NCI-H82 treated with DMSO at 0.1 percent for 48 hours (cell line): ENCODE measurements at regions not wholly inside any gene's neighbourhood (a gene's known extent, or its start where the extent isn't known, plus 50 kb on each side); places are given as distances from the start of the nearest gene placed in this dataset.
"Not testable (repeated sequence)": the region's sequence is repeated elsewhere in the genome, so short reads cannot be mapped to it uniquely, and the experiment has no call there.

Source experiments
- DNase-seq: peaks from one replicate; lab custom pipeline; 2025; ENCODE audit not compliant: unreplicated experiment; lab: John Stamatoyannopoulos, UW

DNA sequence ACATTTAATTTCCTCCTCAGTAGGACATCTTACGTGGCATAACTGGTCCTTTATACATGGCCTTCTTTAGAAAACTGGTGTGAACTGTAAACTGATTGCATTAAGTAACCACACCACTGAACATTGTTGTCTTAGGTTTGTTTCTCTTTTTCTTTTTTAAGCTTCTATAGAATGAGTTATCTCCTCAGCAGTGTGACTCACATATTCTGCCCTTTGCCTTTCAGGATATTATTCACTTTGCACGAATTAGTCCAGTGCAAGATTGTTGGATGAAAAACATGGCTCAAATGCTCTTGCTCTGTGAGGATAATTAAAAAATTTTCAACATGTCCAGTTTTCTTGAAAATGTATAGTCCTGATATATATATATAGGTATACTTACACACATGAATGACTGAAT, 147.6 kb downstream of the KBTBD8 start:
- DNase-seq = no peak

GRCh38 chr3:67154429-67154828, 156.3 kb downstream of the KBTBD8 start:
- no peak for DNase-seq

GRCh38 chr3:67167481-67167880, 169.4 kb downstream of the KBTBD8 start:
- peak; percentile 0 for DNase-seq

DNA sequence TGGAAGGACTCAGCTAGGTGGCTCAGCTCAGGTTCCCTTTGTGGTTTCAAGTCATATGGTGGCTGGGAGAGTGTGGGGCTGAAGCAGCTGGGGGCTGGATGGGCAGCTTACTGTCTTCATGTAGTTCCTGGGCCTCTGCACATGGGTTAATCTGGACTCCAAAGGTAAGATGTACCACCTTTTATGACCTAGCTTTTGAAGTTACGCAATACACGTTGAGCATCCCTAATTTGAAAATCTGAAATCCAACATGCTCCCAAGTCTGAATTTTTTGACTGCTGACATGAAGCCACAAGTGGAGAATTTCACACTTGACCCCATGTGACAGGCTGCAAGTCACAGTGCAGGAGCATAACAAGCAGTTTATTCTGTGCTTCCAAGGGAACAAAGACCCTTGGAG, 173.7 kb downstream of the KBTBD8 start:
- DNase-seq = no peak

GRCh38 chr3:67173130-67173529, 175.0 kb downstream of the KBTBD8 start:
- DNase-seq = not testable (repeated sequence)

GRCh38 chr3:67176396-67176795, 178.3 kb downstream of the KBTBD8 start:
- DNase-seq = no peak

DNA sequence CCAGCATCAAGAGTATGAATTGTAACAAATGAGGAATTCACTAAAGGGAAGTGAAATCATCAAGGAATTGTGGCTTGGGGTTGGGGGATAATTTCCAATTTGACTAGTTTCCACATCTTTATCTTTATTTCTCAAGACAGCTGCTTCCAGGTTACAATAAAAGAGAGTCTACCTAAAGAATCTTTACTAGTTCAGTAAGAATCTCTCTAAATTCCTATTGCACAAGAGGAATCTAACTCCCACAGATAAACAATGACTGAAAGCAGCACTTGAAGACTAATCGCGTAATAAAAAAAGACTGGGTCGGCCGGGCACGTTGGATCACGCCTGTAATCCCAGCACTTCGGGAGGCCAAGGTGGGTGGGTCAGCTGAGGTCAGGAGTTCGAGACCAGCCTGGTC, 194.4 kb downstream of the KBTBD8 start:
- no peak for DNase-seq

DNA sequence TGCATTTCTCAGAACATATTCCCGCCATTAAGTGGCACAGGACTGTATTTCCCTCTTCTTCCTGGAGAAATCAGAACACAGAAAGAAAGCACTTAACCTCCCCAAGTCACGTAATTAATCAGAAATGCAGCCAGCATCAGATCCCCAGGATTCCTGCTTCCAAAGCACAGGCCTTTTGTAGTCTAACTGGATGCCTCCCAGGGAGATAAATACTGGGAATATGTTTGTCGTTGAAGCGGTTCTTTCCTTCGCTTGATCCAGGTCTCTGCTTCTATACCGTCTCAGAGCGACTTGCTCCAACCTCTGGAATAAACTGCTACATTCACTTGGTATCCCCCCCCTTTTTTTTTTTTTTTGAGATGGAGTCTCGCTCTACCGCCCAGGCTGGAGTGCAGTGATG, 198.6 kb downstream of the KBTBD8 start:
- DNase-seq = no peak

DNA sequence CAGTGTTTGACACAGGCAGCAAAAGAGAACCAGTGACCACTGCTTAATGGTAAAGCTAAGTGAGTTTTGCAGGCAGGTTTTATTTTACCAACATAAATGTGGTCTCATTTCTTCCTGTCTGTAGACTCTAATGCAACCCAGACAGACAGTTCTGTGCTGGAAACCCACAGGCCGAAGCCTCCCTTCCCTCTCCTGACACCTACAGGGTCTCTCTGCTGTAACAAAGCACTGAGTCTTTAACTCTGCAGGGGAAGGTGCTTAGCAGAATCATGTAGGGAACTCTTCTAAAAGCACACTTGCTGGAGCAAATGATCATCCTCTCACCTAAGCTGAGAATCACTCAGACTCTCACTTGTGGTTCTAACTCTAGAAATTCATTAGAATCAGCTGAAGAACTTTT, 200.3 kb downstream of the KBTBD8 start:
- no peak for DNase-seq

DNA sequence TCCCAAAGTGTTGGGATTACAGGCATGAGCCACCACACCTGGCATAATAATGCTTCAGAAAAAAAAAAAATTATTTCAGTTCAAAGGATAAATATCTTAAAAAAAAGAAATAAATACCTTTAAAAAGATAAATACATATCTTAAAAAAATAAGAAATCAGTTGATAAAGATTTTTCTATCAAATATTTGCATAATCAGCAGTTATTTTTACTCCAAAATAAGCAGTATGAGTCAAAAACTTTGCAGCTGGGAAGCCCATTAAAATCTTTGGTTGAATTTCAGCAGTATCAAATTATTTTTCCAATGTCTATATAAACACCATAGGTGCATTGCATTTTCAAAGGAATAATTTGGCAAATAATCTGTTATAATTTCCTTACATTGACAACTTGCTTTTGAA, 202.5 kb downstream of the KBTBD8 start:
- no peak for DNase-seq

DNA sequence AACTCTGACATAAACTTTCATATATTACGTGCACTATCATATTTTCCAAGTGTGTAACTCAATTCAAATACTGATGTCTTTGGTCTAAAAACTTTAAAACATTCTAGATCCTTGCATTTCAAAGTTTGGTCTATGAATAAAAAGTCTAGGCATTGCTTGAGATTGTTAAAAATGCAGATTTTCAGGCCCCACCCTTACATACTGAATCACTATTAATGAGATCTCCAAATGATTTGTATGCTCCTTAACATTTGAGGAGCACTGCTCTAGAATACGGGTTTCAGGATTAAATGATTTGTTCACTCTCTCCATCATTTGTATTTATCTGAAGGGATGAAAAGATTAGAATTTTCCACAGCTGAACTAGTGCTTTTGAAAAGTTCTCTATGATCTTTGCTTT, 202.9 kb downstream of the KBTBD8 start:
- no peak for DNase-seq

DNA sequence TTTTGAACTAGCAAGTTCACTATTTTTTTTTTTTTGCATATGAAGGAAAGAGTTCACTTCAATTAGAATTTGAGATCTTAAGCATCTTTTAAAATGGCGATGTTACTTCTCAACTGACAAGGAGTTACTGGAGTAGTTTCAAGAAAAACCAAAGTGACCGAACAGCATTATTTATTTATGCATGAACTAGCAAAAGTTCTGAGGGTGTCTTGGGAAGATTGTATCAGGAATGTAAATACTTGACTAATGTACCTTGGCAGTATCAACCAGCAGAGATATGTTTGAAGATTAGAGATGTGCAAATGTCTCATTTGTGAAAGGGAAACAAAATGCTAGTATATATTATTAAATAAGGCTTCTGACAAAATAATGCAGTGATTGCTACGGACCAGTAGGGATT, 203.9 kb downstream of the KBTBD8 start:
- DNase-seq = no peak

DNA sequence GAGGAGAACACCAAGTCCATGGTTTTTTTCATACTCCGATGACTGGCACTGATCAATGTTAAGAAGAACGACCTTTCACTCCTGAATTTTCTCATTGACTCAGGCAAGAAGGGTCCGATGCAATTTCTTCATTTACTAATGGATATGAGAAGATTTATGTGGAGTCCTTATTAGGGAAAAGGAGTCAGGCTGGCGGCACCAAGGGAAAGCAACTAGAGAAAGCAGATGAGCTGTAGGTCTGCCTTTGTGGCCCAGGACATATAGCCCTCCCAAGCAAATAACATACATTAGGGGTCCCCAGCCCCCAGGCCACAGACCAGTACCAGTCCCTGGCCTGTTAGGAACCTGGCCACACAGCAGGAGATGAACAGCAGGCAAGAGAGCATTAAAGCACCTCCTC, 206.8 kb downstream of the KBTBD8 start:
- DNase-seq = no peak

- peak; percentile 2 for DNase-seq
These were observed 217.6 kb downstream of the KBTBD8 start for GRCh38 chr3:67215690-67216089.

GRCh38 chr3:67227030-67227429, 228.9 kb downstream of the KBTBD8 start:
- DNase-seq = no peak

DNA sequence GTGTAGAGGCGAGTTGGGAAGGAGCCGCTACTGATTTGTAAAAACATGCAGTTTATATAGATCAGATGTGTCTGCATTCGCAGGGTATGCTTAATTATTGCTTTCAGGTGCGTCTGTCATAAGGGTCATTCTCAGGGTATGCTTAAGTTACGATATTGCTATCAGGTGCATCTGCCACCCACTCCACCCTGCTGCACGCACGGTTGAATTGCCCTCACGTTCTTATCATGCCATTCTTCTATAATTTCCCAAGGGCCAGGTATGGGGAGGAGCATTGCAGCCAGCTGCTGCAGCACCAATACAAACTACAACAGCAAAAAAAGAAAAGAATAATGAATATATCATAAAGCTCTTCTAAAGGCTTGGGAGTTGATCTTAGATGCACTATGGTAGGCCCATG, 230.0 kb downstream of the KBTBD8 start:
- no peak for DNase-seq

DNA sequence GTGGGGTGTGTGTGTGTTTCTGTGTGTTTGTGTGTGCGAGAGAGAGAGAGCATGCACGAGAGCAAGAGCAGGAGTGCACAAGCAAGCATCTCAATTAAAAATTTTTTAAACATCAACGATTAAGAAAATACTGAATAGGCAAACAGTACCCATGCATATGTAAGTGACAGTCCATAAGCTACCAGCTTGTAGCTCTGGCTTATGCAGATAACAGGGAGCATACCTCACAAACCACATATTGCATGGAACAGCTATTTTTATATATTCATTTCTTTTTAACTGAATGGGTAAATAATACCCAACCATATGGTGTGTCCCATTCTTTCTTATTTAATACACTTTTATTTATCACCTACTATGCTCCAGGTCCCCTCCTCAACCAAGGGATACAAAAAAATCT, 234.5 kb downstream of the KBTBD8 start:
- DNase-seq = no peak

DNA sequence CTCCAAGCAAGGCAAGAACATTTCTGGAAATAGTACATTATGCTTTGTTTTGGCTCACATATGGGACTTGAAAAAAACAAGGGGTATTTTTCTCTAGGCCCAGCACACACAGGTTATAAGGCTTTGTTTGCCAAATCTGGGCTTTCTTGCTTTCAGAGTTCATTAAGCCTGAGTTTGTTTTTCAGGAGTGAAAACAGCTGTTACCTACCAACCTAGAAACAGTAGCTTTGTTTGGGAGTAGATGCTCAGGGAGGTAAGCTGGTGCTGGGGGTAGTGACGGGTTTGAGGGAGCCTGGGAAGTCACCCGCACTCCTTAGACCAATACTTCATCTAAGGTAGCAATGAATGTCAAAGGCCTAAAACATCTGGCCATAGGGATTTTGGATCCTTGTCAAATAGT, 241.2 kb downstream of the KBTBD8 start:
- DNase-seq = no peak

GRCh38 chr3:67241084-67241483, 243.0 kb downstream of the KBTBD8 start:
- DNase-seq = no peak

DNA sequence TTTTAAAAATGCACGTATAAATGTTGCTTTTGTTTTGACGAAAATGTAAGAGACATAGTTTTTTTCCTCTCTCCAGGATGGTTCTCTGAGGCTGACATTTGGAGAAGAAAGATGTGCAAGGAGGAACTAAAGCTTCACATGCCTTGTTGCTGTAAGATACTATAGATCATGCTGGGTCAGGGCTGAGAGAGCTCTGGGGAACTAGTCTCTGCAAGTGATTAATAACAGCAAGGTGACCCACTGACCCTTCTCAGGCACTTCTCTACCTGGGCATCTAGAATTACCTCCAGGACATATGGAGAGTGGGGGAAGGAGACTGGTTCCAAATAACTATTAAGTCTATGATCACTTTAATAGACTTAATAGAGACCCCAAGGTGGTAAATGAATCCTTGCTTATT, 246.0 kb downstream of the KBTBD8 start:
- DNase-seq = no peak

DNA sequence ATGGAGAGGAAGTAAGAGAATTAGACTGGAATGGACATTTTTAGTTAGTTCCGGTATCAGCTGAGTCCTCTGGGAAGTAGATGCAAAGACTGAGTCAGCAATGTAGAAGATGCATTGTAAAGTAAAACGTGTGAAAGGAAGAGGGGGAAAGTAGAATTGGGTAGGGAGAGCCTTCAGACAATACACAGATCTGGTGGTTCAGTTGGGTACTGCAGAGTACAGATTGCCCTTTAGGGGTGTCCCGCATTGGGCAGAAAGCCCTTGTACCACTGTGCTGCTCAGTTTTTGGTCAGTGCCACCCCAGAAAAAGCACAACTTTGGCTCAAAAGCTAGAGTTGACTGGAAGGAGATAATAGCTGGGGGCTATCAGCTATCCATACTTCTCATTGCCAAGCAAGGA, 247.4 kb downstream of the KBTBD8 start:
- no peak for DNase-seq

GRCh38 chr3:67248726-67249125, 250.6 kb downstream of the KBTBD8 start:
- DNase-seq = no peak

- DNase-seq = not testable (repeated sequence)
These were observed 254.8 kb downstream of the KBTBD8 start for GRCh38 chr3:67252906-67253305.

GRCh38 chr3:67278015-67278618, 280.0 kb downstream of the KBTBD8 start:
- DNase-seq = no peak
